ENCODE measurements at regions not wholly inside any gene's neighbourhood (a gene's known extent, or its start where the extent isn't known, plus 50 kb on each side); places are given as distances from the start of the nearest gene placed in this dataset.

GRCh38 chr21:15182731-15183130 lies 117.9 kb upstream of the NRIP1 start:
- Histone ChIP-seq H3K4me3 (ENCODE audit: low read depth in 1 of 2, low read length in 2 of 2) (no peak overlapping the region), H2AFZ (ENCODE audit: low read depth, low read length) (no peak overlapping the region), H4K20me1 (ENCODE audit: insufficient read depth, low read length) (no peaks in the 10 kb centered on the region), H3K36me3 (ENCODE audit: insufficient read depth, low read length) (no peaks in the 10 kb centered on the region), H3K9ac (ENCODE audit: low read depth, low read length) (no peak overlapping the region), H3K4me1 (ENCODE audit: insufficient read depth, low read length) (no peaks in the 10 kb centered on the region), H3K4me2 (ENCODE audit: insufficient read depth, low read length) (no peak overlapping the region), H3K9me3 (ENCODE audit: insufficient read depth, low read length, severe bottlenecking) (no peaks in the 10 kb centered on the region), H3K79me2 (ENCODE audit: insufficient read depth, low read length) (no peaks in the 10 kb centered on the region), H3K27ac (ENCODE audit: low read length) (no peak overlapping the region), H3K27me3 (ENCODE audit: insufficient read depth, low read length, poor library complexity) (no peaks in the 10 kb centered on the region)
- no peak for ATAC-seq (ENCODE audit: insufficient read depth, low read depth)
- TF ChIP-seq EZH2 (IDR thresholded peaks at IDR 0.05; ENCODE audit: borderline replicate concordance, low read depth, low read length, severe bottlenecking): no peak
- no peak for TF ChIP-seq CTCF (IDR thresholded peaks at IDR 0.05; ENCODE audit: borderline replicate concordance, extremely low read depth, low read length, poor library complexity, severe bottlenecking)
- no peak for DNase-seq

- TF ChIP-seq CTCF (IDR thresholded peaks at IDR 0.05; ENCODE audit: borderline replicate concordance, extremely low read depth, low read length, poor library complexity, severe bottlenecking): no peak
- TF ChIP-seq EZH2 (IDR thresholded peaks at IDR 0.05; ENCODE audit: borderline replicate concordance, low read depth, low read length, severe bottlenecking): no peak
- Histone ChIP-seq H3K36me3 (ENCODE audit: insufficient read depth, low read length) (no peaks in the 10 kb centered on the region), H2AFZ (ENCODE audit: low read depth, low read length) (no peak overlapping the region), H4K20me1 (ENCODE audit: insufficient read depth, low read length) (no peaks in the 10 kb centered on the region), H3K27ac (ENCODE audit: low read length) (no peak overlapping the region), H3K9me3 (ENCODE audit: insufficient read depth, low read length, severe bottlenecking) (no peaks in the 10 kb centered on the region), H3K4me1 (ENCODE audit: insufficient read depth, low read length) (no peaks in the 10 kb centered on the region), H3K79me2 (ENCODE audit: insufficient read depth, low read length) (no peaks in the 10 kb centered on the region), H3K4me3 (ENCODE audit: low read depth in 1 of 2, low read length in 2 of 2) (no peak overlapping the region), H3K27me3 (ENCODE audit: insufficient read depth, low read length, poor library complexity) (no peaks in the 10 kb centered on the region), H3K4me2 (ENCODE audit: insufficient read depth, low read length) (no peak overlapping the region), H3K9ac (ENCODE audit: low read depth, low read length) (no peak overlapping the region)
- no peak for DNase-seq
- ATAC-seq (ENCODE audit: insufficient read depth, low read depth): no peak
Observed at GRCh38 chr21:15183813-15184257, 119.0 kb upstream of the NRIP1 start.

DNA sequence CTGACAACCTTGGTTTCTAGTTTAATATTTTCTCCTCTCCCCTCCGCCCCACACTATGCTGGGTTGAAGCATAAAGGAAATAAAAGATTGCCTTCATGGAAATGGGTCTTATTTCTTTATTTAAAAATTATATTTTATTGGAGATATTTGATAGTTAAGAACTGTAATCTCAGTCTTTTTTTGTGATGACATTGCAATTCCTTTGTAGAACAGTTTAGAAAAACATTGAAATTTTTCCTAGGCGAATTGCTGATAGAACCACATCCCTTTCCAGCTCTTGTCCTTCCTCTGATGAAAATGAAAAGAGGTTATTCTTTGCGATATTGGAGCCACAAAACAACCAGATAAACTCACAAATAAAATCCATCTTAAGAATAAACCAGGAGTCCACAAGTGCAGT lies 125.6 kb upstream of the NRIP1 start:
- no peaks in the 10 kb centered on the region for H3K36me3 ChIP-seq (ENCODE audit: insufficient read depth, low read length)
- no peaks in the 10 kb centered on the region for H3K4me1 ChIP-seq (ENCODE audit: insufficient read depth, low read length)
- no peak overlapping the region for H3K4me2 ChIP-seq (ENCODE audit: insufficient read depth, low read length)
- no peak for ATAC-seq (ENCODE audit: insufficient read depth, low read depth)
- no peak for DNase-seq
- H3K9ac ChIP-seq (ENCODE audit: low read depth, low read length): no peak overlapping the region
- TF ChIP-seq CTCF (IDR thresholded peaks at IDR 0.05; ENCODE audit: borderline replicate concordance, extremely low read depth, low read length, poor library complexity, severe bottlenecking): no peak
- no peak for TF ChIP-seq EZH2 (IDR thresholded peaks at IDR 0.05; ENCODE audit: borderline replicate concordance, low read depth, low read length, severe bottlenecking)
- no peak overlapping the region for H3K27ac ChIP-seq (ENCODE audit: low read length)
- no peaks in the 10 kb centered on the region for H3K9me3 ChIP-seq (ENCODE audit: insufficient read depth, low read length, severe bottlenecking)
- H3K79me2 ChIP-seq (ENCODE audit: insufficient read depth, low read length): no peaks in the 10 kb centered on the region
- H2AFZ ChIP-seq (ENCODE audit: low read depth, low read length): no peak overlapping the region
- H3K4me3 ChIP-seq (ENCODE audit: low read depth in 1 of 2, low read length in 2 of 2): no peak overlapping the region
- no peaks in the 10 kb centered on the region for H3K27me3 ChIP-seq (ENCODE audit: insufficient read depth, low read length, poor library complexity)
- H4K20me1 ChIP-seq (ENCODE audit: insufficient read depth, low read length): no peaks in the 10 kb centered on the region

DNA sequence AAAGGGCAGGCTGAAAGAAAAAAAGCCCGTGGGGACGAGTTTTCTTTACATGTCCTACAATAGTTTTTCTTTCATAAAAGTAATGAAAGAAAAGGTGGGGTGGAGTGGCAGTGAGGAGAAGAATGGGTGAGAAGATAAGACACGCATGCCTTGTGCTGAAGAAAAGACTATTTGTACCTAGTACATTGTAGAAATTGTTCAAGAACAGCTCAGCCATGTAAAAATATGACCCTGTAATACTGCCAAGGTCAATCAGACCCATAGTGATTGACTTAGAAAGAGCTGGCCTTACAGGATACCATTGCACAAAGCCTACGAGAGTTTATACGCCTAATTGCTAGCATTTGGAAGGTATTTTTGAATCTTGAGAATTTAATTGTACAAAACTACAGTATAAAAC lies 126.0 kb upstream of the NRIP1 start:
- Histone ChIP-seq H3K9me3 (ENCODE audit: insufficient read depth, low read length, severe bottlenecking) (no peaks in the 10 kb centered on the region), H3K36me3 (ENCODE audit: insufficient read depth, low read length) (no peaks in the 10 kb centered on the region), H3K27ac (ENCODE audit: low read length) (no peak overlapping the region), H3K4me2 (ENCODE audit: insufficient read depth, low read length) (no peak overlapping the region), H3K4me3 (ENCODE audit: low read depth in 1 of 2, low read length in 2 of 2) (no peak overlapping the region), H4K20me1 (ENCODE audit: insufficient read depth, low read length) (no peaks in the 10 kb centered on the region), H3K79me2 (ENCODE audit: insufficient read depth, low read length) (no peaks in the 10 kb centered on the region), H2AFZ (ENCODE audit: low read depth, low read length) (no peak overlapping the region), H3K4me1 (ENCODE audit: insufficient read depth, low read length) (no peaks in the 10 kb centered on the region), H3K27me3 (ENCODE audit: insufficient read depth, low read length, poor library complexity) (no peaks in the 10 kb centered on the region), H3K9ac (ENCODE audit: low read depth, low read length) (no peak overlapping the region)
- ATAC-seq (ENCODE audit: insufficient read depth, low read depth) (no peak), DNase-seq (no peak)
- no peak for TF ChIP-seq CTCF (IDR thresholded peaks at IDR 0.05; ENCODE audit: borderline replicate concordance, extremely low read depth, low read length, poor library complexity, severe bottlenecking)
- no peak for TF ChIP-seq EZH2 (IDR thresholded peaks at IDR 0.05; ENCODE audit: borderline replicate concordance, low read depth, low read length, severe bottlenecking)

Measured in DND-41 (cell line).